GM18505 (cell line): ENCODE measurements at regions not wholly inside any gene's neighbourhood (a gene's known extent, or its start where the extent isn't known, plus 50 kb on each side); places are given as distances from the start of the nearest gene placed in this dataset.

Source experiments
- ATAC-seq: cut with Tn5 transposase; IDR thresholded peaks from one replicate; pipeline ENCODE4 v1.9.1; 2021; ENCODE audit not compliant: unreplicated experiment
- POLR2A ChIP-seq: IDR thresholded peaks from 4 replicates; pipeline ENCODE4 v1.6.1; 2011; ENCODE audit warnings: borderline replicate concordance; ENCODE audit not compliant: insufficient read depth, insufficient read length; ENCODE audit errors: extremely low read depth

DNA sequence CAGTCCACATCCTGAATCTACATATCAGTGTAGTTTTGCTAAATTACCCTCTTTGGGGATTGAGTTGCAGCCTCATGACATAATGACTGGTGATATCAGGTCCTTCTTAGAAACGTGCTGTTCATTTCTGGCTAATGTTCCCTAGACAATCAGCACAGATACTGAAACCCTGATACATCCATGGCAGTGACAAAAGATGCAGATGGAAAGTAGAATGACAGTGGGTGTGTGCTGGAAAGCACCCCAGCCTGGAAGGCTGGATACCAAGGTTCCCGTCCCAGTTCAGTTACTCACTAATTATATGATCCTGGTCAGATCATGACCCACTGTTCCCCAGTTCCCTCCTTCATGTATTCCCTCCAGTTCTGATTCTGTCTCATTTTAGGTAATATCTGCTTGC is 198.2 kb upstream of the FGGY start:
- no peak for ATAC-seq
- no peak for TF ChIP-seq POLR2A

DNA sequence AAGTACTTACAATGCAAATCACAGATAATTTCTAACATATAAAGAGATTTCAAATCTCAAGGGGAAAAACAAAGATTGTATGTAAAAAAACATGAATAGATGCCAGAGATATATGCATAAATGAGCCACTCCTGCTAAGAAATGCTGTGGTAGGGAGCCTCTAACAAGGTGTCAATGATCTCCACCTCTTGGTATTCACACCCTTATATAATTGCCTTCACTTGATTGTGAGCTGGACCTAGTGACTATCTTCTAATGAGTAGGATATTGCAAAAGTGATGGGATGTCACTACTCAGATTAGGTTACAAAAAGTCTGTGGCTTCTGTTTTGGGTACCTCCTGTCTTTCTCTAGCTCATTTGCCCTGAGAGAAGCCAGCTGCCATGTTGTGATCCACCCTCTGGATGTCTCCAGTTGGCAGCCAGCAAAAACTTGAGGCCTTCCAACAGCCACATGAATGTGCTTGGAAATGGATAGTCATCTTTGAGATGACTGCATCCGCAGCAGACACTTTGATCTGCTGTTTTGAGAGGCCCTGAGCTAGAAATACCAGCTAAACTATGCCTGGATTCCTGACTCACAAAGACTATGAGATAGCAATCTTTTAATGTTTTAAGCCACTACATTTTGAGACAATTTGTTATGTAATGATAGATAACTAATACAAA is 196.1 kb upstream of the FGGY start:
- no peak for ATAC-seq
- no peak for TF ChIP-seq POLR2A

DNA sequence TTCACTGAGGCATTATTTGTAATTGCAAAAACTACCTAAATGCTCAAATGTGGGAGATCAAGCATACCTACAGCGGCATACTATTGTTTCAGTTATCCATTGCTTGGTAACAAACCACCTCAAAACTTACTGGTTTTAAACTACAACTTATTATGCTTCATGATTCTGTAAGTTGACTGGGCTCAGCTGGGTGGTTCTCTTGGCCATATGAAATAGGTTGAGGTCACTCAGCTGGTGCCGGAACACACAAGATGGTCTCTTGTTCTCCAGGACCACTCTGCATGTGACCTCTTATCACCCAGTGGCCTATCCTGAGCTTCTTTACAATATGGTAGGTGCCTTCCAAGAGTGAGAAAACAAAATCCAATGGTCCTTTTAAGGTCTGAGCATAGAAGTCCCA is 195.4 kb upstream of the FGGY start:
- ATAC-seq = no peak
- no peak for TF ChIP-seq POLR2A

DNA sequence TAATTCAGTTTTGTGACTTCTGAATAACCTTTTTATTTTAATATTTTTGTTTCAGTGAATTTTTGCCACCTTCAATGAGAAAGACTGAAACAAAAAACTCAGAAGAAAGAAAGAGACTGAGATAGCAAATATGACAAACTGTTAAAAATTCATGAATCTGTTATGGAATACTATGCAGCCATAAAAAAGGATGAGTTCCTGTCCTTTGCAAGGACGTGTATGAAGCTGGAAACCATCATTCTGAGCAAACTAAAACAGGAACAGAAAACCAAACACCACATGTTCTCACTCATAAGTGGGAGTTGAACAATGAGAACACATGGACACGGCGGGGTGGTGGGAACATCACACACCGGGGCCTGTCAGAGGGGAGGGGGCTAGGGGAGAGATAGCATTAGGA is 193.4 kb upstream of the FGGY start:
- no peak for TF ChIP-seq POLR2A
- ATAC-seq = no peak

GRCh38 chr1:59104191-59104760 is 192.6 kb upstream of the FGGY start:
- ATAC-seq = no peak
- TF ChIP-seq POLR2A = no peak

- no peak for TF ChIP-seq POLR2A
- ATAC-seq = no peak
Observed at GRCh38 chr1:59105548-59106507, 191.1 kb upstream of the FGGY start.

DNA sequence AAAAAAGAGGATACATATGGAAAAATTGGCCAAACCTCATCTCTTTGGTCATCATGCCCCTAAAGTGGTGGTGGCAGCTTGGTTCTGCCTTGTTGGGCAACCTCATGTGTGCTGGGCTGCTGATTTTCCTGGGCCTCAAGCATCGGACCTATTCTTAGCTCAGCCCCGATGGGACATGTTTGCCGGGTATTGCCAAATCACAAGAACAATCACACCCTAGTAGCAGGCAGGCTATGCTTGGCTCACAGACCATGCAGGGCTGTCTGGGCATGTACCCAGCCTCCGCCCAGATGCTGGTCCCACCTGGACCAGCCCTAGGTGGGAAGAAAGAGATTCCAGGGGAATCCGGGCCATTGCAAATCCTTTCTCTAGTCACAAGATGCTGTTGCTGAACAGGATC is 189.4 kb upstream of the FGGY start:
- no peak for ATAC-seq
- no peak for TF ChIP-seq POLR2A

GRCh38 chr1:59107916-59108315 is 189.0 kb upstream of the FGGY start:
- ATAC-seq = no peak

GRCh38 chr1:59108481-59109317 is 188.2 kb upstream of the FGGY start:
- ATAC-seq = no peak
- TF ChIP-seq POLR2A = no peak

More at GRCh38 chr1:59107916-59108315, 189.0 kb upstream of the FGGY start:
- TF ChIP-seq POLR2A = no peak

DNA sequence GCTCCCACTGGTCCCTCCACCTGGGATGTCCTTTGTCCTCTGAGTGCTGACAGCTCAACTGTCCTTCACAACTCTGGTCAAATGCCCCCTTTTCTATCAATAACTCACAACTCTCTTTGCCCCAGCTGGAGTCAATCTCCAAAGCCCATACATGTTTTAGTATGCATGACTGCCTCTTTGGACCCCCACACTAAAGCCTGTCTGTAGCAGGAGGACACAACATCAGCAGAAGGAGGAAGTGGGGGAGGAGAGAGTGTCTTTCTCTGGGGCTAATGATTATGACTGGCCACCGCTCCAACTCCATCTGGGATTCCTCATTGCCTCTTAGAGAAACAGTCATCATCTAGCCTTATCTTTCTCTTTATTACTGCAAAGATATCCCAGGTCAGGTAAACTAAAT is 186.6 kb upstream of the FGGY start:
- TF ChIP-seq POLR2A = no peak
- no peak for ATAC-seq

DNA sequence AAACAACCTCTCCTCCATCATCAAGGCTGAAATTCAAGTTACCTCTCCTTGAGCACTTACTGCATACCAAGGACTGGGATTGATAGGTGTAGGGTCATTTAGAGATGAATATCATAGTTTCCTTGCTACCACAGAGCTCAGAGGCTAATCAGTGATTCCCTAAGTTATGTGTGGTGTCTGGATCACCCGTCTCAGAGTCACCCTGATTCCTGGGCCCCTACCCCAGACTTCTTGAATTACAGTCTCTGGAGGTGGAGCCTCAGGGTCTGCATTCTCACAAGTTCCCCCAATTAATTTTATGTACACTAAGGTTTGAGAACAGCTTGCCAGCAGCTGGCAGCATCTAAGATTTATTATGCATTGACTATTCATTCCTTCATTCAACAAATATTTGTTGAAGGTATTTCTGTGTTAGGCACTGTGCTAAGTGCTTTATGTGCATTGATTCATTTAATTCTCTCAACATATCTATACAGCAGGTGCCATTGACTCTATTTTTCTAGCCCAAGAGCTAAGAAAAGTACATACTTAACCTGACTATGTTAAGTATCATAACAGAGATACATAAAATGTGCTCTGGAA is 182.9 kb upstream of the FGGY start:
- no peak for ATAC-seq
- TF ChIP-seq POLR2A = no peak

- ATAC-seq = no peak
- TF ChIP-seq POLR2A = no peak
Observed at GRCh38 chr1:59115865-59116264, 181.0 kb upstream of the FGGY start.
